ENCODE measurements at regions not wholly inside any gene's neighbourhood (a gene's known extent, or its start where the extent isn't known, plus 50 kb on each side); places are given as distances from the start of the nearest gene placed in this dataset.

- TF ChIP-seq CTCF (IDR thresholded peaks at IDR 0.05 in 8 of 11, conservative IDR thresholded peaks at IDR 0.05 in 3 of 11), result no peak
- TF ChIP-seq POLR2A (IDR thresholded peaks at IDR 0.05), result no peak
These were observed 354.0 kb downstream of the TMEM167A start for GRCh38 chr5:82723168-82723567.
